ENCODE measurements at regions not wholly inside any gene's neighbourhood (a gene's known extent, or its start where the extent isn't known, plus 50 kb on each side); places are given as distances from the start of the nearest gene placed in this dataset.

DNA sequence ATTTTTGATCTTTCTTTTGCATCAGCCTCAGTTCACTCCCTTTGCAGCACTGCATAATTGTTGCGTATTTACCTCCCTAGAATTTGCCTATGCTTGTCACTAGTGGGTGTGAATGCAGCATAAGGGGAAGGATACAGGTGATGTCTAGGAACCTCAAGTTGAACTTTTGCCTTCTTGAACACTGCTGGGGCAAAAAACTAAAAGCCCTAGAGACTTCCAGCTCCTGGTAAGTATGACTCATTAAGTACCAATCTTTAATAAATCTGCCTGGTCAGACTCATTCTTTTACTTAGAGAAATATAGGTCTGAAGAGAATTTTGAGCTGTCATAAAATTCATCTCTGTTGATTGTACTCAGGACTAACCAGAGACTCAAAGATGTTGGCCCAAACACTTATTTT lies 547.3 kb upstream of the FANCL start:
- TF ChIP-seq, protein P1, sequence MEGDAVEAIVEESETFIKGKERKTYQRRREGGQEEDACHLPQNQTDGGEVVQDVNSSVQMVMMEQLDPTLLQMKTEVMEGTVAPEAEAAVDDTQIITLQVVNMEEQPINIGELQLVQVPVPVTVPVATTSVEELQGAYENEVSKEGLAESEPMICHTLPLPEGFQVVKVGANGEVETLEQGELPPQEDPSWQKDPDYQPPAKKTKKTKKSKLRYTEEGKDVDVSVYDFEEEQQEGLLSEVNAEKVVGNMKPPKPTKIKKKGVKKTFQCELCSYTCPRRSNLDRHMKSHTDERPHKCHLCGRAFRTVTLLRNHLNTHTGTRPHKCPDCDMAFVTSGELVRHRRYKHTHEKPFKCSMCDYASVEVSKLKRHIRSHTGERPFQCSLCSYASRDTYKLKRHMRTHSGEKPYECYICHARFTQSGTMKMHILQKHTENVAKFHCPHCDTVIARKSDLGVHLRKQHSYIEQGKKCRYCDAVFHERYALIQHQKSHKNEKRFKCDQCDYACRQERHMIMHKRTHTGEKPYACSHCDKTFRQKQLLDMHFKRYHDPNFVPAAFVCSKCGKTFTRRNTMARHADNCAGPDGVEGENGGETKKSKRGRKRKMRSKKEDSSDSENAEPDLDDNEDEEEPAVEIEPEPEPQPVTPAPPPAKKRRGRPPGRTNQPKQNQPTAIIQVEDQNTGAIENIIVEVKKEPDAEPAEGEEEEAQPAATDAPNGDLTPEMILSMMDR (IDR thresholded peaks at IDR 0.05; ENCODE audit: insufficient read depth, low read length): no peak
- TF ChIP-seq, protein P2, sequence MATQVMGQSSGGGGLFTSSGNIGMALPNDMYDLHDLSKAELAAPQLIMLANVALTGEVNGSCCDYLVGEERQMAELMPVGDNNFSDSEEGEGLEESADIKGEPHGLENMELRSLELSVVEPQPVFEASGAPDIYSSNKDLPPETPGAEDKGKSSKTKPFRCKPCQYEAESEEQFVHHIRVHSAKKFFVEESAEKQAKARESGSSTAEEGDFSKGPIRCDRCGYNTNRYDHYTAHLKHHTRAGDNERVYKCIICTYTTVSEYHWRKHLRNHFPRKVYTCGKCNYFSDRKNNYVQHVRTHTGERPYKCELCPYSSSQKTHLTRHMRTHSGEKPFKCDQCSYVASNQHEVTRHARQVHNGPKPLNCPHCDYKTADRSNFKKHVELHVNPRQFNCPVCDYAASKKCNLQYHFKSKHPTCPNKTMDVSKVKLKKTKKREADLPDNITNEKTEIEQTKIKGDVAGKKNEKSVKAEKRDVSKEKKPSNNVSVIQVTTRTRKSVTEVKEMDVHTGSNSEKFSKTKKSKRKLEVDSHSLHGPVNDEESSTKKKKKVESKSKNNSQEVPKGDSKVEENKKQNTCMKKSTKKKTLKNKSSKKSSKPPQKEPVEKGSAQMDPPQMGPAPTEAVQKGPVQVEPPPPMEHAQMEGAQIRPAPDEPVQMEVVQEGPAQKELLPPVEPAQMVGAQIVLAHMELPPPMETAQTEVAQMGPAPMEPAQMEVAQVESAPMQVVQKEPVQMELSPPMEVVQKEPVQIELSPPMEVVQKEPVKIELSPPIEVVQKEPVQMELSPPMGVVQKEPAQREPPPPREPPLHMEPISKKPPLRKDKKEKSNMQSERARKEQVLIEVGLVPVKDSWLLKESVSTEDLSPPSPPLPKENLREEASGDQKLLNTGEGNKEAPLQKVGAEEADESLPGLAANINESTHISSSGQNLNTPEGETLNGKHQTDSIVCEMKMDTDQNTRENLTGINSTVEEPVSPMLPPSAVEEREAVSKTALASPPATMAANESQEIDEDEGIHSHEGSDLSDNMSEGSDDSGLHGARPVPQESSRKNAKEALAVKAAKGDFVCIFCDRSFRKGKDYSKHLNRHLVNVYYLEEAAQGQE (IDR thresholded peaks at IDR 0.05; ENCODE audit: insufficient replicate concordance, low read depth): no peak
- no peak for TF ChIP-seq GABPA (IDR thresholded peaks at IDR 0.05; ENCODE audit: low read depth)
- TF ChIP-seq POLR2AphosphoS5 (IDR thresholded peaks at IDR 0.05; ENCODE audit: low read depth): no peak
- no peak for TF ChIP-seq SPI1 (IDR thresholded peaks at IDR 0.05; ENCODE audit: borderline replicate concordance, low read depth)

All from HL-60 (cell line).